ENCODE measurements at regions not wholly inside any gene's neighbourhood (a gene's known extent, or its start where the extent isn't known, plus 50 kb on each side); places are given as distances from the start of the nearest gene placed in this dataset.

- TF ChIP-seq ZNF462 (CRISPR knock-in tag; IDR thresholded peaks at IDR 0.05) (no peak), ETS1 (IDR thresholded peaks at IDR 0.05) (no peak), STAT1 (IDR thresholded peaks at IDR 0.05; ENCODE audit: unreplicated experiment) (no peak), ZNF114 (CRISPR knock-in tag; IDR thresholded peaks at IDR 0.05) (no peak), NANOG (IDR thresholded peaks at IDR 0.05; ENCODE audit: borderline replicate concordance) (no peak), EZH2 (IDR thresholded peaks at IDR 0.05; ENCODE audit: low read depth, unreplicated experiment) (no peak)
These were observed 1525.3 kb upstream of the TMEM132C start (continued) for GRCh38 chr12:126741536-126742240.

- Mint-ChIP-seq H3K9me3 (peaks cover 98% of the 10 kb centered on the region), H3K27me3 (ENCODE audit: insufficient read depth, low read depth, poor library complexity) (no peaks in the 10 kb centered on the region)
- no peaks in the 10 kb centered on the region for H3K9me2 ChIP-seq (ENCODE audit: insufficient read depth)
These were observed 1524.7 kb upstream of the TMEM132C start for GRCh38 chr12:126742241-126742641.

More at GRCh38 chr12:126742241-126742641, 1524.7 kb upstream of the TMEM132C start:
- peaks cover 29% of the 10 kb centered on the region for H3K36me3 Mint-ChIP-seq (ENCODE audit: low read depth)
- no peaks in the 10 kb centered on the region for H4K20me1 ChIP-seq (replicated peaks; ENCODE audit: insufficient read depth)
- no peaks in the 10 kb centered on the region for H3F3A ChIP-seq (replicated peaks; ENCODE audit: low read depth)
- no peak overlapping the region for H3K4me2 ChIP-seq
- ATAC-seq (no peak), DNase-seq (ENCODE audit: low spot score) (no peak)
- H3K27ac Mint-ChIP-seq: no peak overlapping the region
- H3K36me3 ChIP-seq (ENCODE audit: insufficient read depth): 0 out of 2 replicates have a peak, but pooled peaks cover 3% of the 10 kb centered on the region
- no peak overlapping the region for H3K27ac ChIP-seq (ENCODE audit: low read depth)
- no peak overlapping the region for H2AFZ ChIP-seq
- no peak overlapping the region for H3K4me3 Mint-ChIP-seq
- TF ChIP-seq STAT1 (IDR thresholded peaks at IDR 0.05; ENCODE audit: unreplicated experiment) (no peak), NANOG (IDR thresholded peaks at IDR 0.05; ENCODE audit: borderline replicate concordance) (no peak), ETS1 (IDR thresholded peaks at IDR 0.05) (no peak), ZNF331 (CRISPR knock-in tag; IDR thresholded peaks at IDR 0.05; ENCODE audit: low read depth) (no peak), CTCF (conservative IDR thresholded peaks at IDR 0.05; ENCODE audit: low read depth in 2 of 2) (no peak)
- no peak overlapping the region for H3K4me3 ChIP-seq
- no peaks in the 10 kb centered on the region for H3K4me1 ChIP-seq (ENCODE audit: insufficient read depth)
- H3K4me1 Mint-ChIP-seq: no peaks in the 10 kb centered on the region
- H3K79me2 ChIP-seq (replicated peaks; ENCODE audit: insufficient read depth): no peaks in the 10 kb centered on the region
- H3K27me3 ChIP-seq (ENCODE audit: insufficient read depth): no peaks in the 10 kb centered on the region
